HG02798 (cell line): ENCODE measurements at regions not wholly inside any gene's neighbourhood (a gene's known extent, or its start where the extent isn't known, plus 50 kb on each side); places are given as distances from the start of the nearest gene placed in this dataset.

Experiments
- ATAC-seq: cut with Tn5 transposase; IDR thresholded peaks from one replicate; pipeline ENCODE4 v1.9.1; 2021; ENCODE audit warnings: mild to moderate bottlenecking; ENCODE audit not compliant: unreplicated experiment, poor library complexity

DNA sequence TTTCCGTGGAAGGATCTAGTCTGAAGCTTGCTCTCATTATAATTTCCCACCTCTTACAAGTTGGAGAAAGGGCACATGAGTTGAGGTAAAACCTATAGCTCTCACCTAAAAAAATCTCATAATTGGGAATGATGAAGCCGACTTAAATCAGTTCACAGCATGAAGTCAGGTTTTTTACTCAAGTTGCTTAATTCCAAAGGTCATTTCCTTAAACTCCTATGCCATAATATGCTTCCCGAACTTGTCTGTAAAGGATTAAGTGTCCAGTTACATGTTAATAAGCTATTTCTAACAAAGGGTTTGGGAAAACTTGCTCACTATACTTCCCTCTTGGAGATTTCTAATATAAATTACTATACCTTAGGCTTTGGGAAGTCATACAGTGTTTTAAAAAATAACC lies 481.2 kb downstream of the NUP35 start:
- ATAC-seq = no peak

GRCh38 chr2:183606022-183606717 lies 481.9 kb downstream of the NUP35 start:
- ATAC-seq = no peak

- no peak for ATAC-seq
Observed at GRCh38 chr2:183606718-183607085, 482.5 kb downstream of the NUP35 start.

DNA sequence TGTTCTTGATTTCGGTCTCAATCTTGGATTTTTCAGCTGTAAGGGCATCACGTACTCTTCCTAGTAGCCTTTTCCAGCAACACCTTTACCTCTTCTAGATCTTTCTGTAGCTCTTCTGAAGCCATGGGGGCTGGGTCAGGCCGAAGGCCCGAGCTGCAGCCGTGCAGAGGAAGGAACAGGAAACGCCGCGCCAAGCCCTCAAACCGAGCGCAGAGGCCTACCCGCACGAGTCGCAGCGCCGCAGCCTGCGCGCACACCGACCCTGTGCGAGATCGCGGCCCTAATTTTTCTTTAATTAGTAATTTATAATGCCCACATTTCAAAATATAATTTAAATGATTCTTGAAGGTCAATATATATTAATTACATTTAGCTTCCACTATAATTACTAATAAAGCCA lies 483.8 kb downstream of the NUP35 start:
- no peak for ATAC-seq

DNA sequence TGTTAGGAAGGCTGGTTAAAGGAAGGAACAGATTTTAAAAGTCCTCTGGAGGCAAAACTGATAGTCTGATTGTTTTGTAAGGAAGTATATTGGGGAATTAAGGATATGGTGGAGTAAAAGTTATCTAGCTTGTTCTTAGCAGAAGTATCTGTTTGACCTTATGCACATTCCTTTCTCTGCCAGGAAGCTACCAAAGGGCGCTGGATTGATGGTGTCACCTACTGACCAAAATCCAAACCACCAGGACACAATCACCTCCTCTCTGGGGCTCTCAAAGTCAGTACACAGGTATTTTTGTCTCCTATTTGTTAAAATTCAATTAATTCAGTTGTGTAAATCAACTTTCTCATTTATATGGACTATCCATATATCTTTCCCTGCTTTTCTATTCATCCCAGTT lies 484.5 kb downstream of the NUP35 start:
- ATAC-seq = no peak

- ATAC-seq = no peak
Observed at GRCh38 chr2:183610724-183611123, 486.5 kb downstream of the NUP35 start.

DNA sequence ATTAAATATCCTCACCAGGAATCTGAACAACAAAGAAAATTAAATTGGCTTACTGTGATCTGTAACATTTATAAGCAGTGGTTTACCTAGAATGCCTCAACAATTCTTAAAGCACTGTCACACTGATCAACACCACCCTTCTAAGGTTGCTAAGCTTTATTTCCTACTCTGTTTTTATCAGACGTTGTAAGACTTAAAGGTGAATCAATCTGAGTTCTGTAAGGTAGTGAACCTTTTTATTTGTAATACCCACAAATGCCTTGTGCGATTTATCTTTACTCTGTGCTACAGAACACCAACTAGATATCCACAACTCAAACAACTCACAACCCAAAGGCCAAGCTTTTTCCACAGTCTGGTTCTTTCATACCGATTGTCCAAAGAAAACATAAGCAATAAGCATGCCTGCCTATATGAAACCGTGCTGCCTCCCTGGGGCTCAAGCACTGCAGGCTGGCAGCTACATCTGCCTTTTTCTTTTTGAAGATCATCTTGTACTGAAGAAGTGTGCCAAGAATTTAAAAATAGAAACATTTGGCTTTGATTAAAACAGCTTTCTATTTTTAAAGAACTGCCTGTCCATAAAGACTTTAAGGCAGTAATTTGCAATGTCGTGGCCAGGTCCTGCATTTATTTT lies 490.7 kb downstream of the NUP35 start:
- no peak for ATAC-seq

GRCh38 chr2:183623227-183623626 lies 499.0 kb downstream of the NUP35 start:
- ATAC-seq = no peak

GRCh38 chr2:183630964-183631363 lies 506.7 kb downstream of the NUP35 start:
- no peak for ATAC-seq

DNA sequence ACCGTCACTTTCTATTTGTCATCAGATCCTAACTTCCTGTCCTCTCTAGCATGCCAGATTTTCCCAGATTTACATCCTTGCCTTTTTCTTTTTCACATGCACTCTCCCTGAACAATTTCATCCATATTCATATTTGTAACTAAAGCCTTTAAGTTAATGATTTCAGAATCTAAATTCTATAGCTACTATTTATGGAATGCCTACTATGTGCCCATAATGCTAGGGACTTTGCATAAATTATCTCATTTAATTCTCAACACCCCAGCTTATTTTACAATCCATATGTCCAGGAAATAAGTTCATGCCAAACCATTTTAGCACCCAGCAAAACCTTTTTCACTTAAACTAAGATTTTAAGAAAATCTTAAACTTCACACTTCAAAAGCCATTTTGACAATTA lies 531.9 kb downstream of the NUP35 start:
- no peak for ATAC-seq

- no peak for ATAC-seq
Observed at GRCh38 chr2:183665425-183665824, 541.2 kb downstream of the NUP35 start.

DNA sequence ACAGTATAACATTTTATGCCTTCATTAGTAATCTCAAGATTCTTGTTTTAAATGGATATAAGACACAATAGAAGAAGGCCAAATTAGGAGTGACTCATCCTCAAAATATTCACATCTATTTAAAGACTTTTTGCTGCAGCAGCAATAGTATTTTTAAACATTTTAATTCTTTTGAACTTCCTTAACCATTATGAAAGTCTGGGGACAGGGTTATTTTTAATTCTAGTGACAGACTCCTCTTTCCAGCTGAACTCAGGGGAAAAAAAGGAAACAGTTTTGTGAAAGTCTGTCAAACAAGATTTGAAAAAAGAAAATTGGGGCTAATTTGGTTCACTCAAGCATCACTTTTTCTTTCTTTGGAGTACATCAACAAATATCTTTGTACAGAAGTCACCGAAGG lies 541.8 kb downstream of the NUP35 start:
- no peak for ATAC-seq

DNA sequence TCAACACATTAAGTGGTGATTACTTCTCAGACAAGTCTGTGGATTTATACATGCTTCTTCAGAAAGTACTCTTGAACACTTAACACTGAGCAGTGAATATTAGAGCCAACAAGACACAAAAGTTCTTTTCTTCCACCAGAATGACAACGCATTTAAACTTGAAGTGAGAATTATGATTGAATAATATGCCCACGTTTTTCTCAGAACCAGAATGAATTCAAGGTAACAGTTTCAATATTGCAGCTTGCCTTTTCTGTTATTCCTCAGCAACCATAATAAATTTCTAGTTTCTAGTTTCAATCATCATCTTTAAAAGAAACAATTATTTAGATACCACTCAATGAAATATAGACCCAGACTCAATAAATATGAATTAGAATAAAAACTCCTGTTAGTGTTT lies 547.0 kb downstream of the NUP35 start:
- no peak for ATAC-seq

GRCh38 chr2:183678908-183679307 lies 554.7 kb downstream of the NUP35 start:
- ATAC-seq = no peak

DNA sequence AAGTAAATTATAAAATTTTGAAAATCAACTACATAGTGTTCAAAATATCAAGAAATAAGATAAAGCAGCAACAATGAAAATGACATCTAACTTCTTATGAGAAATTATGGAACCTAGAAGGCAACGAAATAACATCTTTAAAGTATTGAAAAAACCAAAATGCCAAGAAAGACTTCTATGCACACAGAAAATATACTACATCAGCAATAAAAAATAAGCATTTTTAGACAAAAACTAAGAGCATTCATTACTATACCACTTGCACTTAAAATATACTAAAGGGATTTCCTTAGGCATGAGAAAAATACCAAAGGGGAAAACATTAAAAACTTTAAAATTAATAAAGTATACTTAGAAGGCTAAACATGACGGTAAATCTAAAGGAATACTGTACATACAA lies 556.3 kb downstream of the NUP35 start:
- ATAC-seq = no peak

GRCh38 chr2:183684686-183685085 lies 560.4 kb downstream of the NUP35 start:
- no peak for ATAC-seq

DNA sequence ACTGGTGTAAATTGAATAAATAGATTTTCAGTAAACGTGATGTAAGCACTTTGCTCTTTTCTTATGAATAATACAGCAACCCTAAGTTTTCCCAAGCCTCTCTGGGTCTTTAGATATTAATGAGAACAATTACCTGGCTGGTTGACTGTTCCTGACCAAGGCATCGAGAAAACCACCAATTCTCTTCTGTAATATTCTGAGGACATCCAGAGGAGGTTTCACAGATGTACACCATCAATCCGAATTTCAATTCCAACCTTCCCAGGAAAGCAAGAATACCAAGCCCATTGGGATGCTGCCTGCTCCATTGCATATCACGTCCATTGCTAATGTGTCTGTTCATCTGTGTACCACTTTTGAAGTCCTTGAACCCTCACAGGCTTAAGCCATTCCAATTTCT lies 571.8 kb downstream of the NUP35 start:
- ATAC-seq = no peak

DNA sequence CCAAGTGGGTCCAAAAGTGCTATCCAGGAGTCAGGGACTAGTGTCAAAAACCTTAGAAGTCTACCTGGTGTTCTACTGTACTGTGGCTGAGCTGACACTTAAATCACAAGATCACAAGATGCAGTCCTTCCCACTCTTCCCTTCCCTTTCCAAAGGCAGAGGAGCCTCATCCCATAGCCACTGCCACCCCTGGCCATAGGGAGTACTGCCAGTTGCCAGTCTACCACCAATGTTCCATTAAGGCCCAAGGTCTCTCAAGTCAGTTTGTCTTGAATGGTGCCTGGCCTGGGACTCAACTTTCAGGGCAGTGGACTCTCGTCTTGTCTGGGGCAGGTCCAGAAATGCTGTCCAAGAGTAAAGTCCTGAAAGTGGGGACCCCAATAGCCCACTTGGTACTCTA lies 585.6 kb downstream of the NUP35 start:
- ATAC-seq = no peak

- no peak for ATAC-seq
Observed at GRCh38 chr2:183718246-183718645, 594.0 kb downstream of the NUP35 start.

DNA sequence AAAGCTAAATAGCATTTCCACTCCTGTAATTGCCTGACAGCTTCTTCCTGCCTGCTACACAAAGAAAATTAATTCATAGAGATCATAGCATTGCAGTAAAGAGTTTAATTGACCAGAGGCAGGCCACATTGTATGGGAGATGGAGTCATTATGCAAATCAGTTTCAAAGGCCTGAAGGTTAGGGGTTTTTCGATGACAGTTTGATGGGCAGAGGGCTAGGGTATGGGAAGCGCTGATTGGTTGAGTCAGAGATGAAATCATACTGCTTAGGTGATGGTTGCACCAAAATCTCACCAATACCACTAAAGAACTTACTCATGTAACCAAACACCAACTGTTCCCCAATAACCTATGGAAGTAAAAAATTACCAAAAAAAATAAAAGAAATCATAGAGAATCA lies 599.0 kb downstream of the NUP35 start:
- no peak for ATAC-seq

- no peak for ATAC-seq
Observed at GRCh38 chr2:183729380-183729779, 605.1 kb downstream of the NUP35 start.

GRCh38 chr2:183740241-183740640 lies 616.0 kb downstream of the NUP35 start:
- no peak for ATAC-seq
